ENCODE measurements at regions not wholly inside any gene's neighbourhood (a gene's known extent, or its start where the extent isn't known, plus 50 kb on each side); places are given as distances from the start of the nearest gene placed in this dataset.

DNA sequence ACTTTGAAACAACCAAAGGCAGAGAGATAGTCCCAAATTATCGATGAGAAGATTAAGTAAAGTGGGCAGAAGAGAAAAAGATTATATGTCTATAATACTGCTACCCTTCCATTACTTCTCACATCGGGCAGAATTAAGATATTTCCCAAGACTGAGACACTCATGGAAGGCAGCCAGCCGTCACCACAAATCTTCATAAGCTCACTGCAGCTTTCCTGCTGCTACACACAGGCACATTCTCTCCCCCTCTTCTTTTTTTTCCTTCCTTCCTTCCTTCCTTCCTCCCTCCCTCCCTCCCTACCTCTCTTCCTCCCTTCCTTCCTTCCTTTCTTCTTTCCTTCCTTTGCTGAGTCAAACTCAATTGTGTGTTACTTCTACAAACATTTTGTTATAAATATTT is 58.7 kb upstream of the SPATA31C2 start:
- TF ChIP-seq, protein P1, sequence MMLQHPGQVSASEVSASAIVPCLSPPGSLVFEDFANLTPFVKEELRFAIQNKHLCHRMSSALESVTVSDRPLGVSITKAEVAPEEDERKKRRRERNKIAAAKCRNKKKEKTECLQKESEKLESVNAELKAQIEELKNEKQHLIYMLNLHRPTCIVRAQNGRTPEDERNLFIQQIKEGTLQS (IDR thresholded peaks at IDR 0.05), result no peak
- no peak for TF ChIP-seq EZH2 (IDR thresholded peaks at IDR 0.05)
- TF ChIP-seq POLR2A (IDR thresholded peaks at IDR 0.05; ENCODE audit: borderline replicate concordance, extremely low read depth, insufficient read depth, insufficient read length), result no peak
- TF ChIP-seq EZH2phosphoT487 (IDR thresholded peaks at IDR 0.05; ENCODE audit: borderline replicate concordance), result no peak
- TF ChIP-seq, protein P2, sequence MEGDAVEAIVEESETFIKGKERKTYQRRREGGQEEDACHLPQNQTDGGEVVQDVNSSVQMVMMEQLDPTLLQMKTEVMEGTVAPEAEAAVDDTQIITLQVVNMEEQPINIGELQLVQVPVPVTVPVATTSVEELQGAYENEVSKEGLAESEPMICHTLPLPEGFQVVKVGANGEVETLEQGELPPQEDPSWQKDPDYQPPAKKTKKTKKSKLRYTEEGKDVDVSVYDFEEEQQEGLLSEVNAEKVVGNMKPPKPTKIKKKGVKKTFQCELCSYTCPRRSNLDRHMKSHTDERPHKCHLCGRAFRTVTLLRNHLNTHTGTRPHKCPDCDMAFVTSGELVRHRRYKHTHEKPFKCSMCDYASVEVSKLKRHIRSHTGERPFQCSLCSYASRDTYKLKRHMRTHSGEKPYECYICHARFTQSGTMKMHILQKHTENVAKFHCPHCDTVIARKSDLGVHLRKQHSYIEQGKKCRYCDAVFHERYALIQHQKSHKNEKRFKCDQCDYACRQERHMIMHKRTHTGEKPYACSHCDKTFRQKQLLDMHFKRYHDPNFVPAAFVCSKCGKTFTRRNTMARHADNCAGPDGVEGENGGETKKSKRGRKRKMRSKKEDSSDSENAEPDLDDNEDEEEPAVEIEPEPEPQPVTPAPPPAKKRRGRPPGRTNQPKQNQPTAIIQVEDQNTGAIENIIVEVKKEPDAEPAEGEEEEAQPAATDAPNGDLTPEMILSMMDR (IDR thresholded peaks at IDR 0.05 in 2 of 3, conservative IDR thresholded peaks at IDR 0.05 in 1 of 3; ENCODE audit: borderline replicate concordance in 1 of 3, insufficient read depth in 1 of 3, low read depth in 2 of 3, low read length in 2 of 3), result no peak
- TF ChIP-seq, protein P3, sequence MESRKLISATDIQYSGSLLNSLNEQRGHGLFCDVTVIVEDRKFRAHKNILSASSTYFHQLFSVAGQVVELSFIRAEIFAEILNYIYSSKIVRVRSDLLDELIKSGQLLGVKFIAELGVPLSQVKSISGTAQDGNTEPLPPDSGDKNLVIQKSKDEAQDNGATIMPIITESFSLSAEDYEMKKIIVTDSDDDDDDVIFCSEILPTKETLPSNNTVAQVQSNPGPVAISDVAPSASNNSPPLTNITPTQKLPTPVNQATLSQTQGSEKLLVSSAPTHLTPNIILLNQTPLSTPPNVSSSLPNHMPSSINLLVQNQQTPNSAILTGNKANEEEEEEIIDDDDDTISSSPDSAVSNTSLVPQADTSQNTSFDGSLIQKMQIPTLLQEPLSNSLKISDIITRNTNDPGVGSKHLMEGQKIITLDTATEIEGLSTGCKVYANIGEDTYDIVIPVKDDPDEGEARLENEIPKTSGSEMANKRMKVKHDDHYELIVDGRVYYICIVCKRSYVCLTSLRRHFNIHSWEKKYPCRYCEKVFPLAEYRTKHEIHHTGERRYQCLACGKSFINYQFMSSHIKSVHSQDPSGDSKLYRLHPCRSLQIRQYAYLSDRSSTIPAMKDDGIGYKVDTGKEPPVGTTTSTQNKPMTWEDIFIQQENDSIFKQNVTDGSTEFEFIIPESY (IDR thresholded peaks at IDR 0.05; ENCODE audit: extremely low read depth, insufficient replicate concordance, low read length), result no peak
- TF ChIP-seq POLR2AphosphoS5 (IDR thresholded peaks at IDR 0.05; ENCODE audit: low read depth, low read length), result no peak
- no peak for TF ChIP-seq YY1 (IDR thresholded peaks at IDR 0.05; ENCODE audit: extremely low read depth, insufficient replicate concordance, low read depth, low read length)
- no peak for TF ChIP-seq SRF (IDR thresholded peaks at IDR 0.05; ENCODE audit: low read depth)
